Left ventricle myocardium inferior (tissue), 1 donor: ENCODE measurements at regions not wholly inside any gene's neighbourhood (a gene's known extent, or its start where the extent isn't known, plus 50 kb on each side); places are given as distances from the start of the nearest gene placed in this dataset.

Experiments
- DNase-seq: peaks from one replicate; pipeline ENCODE4 v3.0.0-alpha.2; 2020
- H3K27ac ChIP-seq: fragments of 200-600 bp; replicated peaks from 2 replicates; pipeline ENCODE4 v1.8.0; 2021
- H3K27me3 ChIP-seq: fragments of 200-600 bp; 2 replicates; pipeline ENCODE4 v1.8.0; 2021; ENCODE audit warnings: low read depth
- H3K36me3 ChIP-seq: fragments of 200-600 bp; 2 replicates; pipeline ENCODE4 v1.8.0; 2021
- H3K4me1 ChIP-seq: fragments of 200-600 bp; 2 replicates; pipeline ENCODE4 v1.8.0; 2021
- H3K4me3 ChIP-seq: fragments of 200-600 bp; 2 replicates; pipeline ENCODE4 v1.8.0; 2021; ENCODE audit warnings: mild to moderate bottlenecking, moderate library complexity
- H3K9me3 ChIP-seq: fragments of 200-600 bp; replicated peaks from 2 replicates; pipeline ENCODE4 v1.8.0; 2021
- intact Hi-C: fragments of 100-400 bp; cut with micrococcal nuclease; formaldehyde crosslinking; loops from one replicate; pipeline ENCODE4 v1.11.0; 2022
- TF ChIP-seq, protein P1 (sequence below): fragments of 200-600 bp; IDR thresholded peaks from 2 replicates; pipeline ENCODE4 v1.8.0; 2021; ENCODE audit warnings: antibody characterized with exemption, mild to moderate bottlenecking, borderline replicate concordance
- donor health status: DM: no; HTN: yes; CAD: no; lungs with severe emphysema.

DNA sequence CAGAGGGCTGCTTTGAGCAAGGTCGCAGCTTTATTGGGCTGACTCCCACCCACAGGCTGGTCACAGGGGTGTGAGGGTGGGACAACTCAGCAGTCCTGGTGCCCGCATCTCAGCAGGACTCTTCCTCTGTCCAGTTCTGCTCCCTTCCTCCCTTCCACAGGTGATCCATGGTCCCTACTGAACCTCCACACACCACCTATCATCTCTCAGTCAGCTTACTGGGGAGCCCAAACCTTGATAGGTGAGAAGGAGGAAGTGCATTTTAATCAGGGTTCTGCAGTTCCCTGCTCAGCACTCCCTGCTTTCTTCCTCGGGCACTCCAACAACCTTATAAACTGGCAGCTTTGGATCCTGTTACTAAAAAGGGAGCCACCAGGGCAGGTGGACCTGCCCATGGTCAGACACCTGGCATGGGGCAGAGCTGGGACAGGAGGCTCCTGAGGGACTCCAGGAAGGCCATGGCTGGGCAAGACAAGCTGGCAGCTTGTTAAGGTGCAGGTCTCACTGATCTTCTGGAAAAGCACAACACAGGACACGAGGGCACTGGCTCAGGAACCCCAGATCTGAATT is 664.6 kb downstream of the BCL11B start:
- no peaks in the 10 kb centered on the region for H3K9me3 ChIP-seq
- TF ChIP-seq, protein P1, sequence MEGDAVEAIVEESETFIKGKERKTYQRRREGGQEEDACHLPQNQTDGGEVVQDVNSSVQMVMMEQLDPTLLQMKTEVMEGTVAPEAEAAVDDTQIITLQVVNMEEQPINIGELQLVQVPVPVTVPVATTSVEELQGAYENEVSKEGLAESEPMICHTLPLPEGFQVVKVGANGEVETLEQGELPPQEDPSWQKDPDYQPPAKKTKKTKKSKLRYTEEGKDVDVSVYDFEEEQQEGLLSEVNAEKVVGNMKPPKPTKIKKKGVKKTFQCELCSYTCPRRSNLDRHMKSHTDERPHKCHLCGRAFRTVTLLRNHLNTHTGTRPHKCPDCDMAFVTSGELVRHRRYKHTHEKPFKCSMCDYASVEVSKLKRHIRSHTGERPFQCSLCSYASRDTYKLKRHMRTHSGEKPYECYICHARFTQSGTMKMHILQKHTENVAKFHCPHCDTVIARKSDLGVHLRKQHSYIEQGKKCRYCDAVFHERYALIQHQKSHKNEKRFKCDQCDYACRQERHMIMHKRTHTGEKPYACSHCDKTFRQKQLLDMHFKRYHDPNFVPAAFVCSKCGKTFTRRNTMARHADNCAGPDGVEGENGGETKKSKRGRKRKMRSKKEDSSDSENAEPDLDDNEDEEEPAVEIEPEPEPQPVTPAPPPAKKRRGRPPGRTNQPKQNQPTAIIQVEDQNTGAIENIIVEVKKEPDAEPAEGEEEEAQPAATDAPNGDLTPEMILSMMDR, result no peak
- H3K36me3 ChIP-seq, result no peaks in the 10 kb centered on the region
- intact Hi-C loops, result no loop called here
- no peak overlapping the region for H3K27ac ChIP-seq
- no peak for DNase-seq
- H3K27me3 ChIP-seq, result peaks cover 28% of the 10 kb centered on the region
- H3K4me3 ChIP-seq, result no peak overlapping the region
- H3K4me1 ChIP-seq, result no peaks in the 10 kb centered on the region

DNA sequence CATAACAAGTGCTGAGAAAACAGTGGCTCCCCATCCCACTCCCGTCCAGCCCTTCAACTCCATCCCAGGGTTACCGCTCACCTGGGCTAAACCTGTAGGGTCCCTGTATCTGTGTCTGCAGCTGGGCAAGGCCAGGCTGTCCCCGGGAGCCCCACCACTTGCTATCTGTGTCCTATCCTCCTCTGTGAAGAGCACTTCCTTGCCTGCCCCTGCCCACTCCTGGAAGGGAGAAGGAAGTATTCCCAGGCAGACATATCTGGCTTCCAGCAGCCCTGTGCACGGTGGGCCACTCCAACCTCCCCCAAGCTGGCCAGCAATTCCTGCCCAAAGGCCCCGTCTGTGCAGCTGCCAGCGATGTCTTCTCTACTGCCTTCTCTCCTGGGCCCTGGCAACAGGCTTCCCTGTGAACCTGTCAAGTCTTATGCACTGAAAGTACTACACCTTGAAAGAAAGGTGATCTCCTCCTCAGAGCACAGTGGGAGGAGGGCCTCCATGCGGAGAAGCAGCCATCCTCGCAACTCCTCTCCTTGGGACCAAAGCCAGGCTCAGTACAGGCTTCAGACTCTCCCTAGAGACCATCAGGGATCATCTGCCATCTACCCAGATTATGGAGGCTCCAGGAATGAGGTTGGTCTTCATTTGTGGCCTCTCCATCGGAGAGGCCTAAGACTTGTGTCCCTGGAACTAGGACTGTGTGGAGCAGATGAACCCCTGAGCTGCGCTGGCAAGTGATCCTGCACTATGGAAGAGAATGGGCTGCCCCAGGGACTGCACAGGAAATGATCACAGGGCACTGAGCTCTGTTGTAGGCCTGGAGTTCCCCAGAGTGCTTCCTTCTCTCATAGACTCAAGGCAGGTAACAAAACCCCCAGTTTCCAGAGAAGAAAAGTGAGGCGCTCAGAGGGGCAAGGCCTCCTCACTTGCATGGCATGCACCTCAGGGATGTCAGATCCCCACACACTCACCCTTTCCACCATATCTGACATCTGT is 663.6 kb downstream of the BCL11B start:
- peaks cover 28% of the 10 kb centered on the region for H3K27me3 ChIP-seq
- H3K4me1 ChIP-seq, result no peaks in the 10 kb centered on the region
- H3K36me3 ChIP-seq, result no peaks in the 10 kb centered on the region
- no peaks in the 10 kb centered on the region for H3K9me3 ChIP-seq
- no peak overlapping the region for H3K4me3 ChIP-seq
- TF ChIP-seq, protein P1, result no peak
- intact Hi-C loops, result no loop called here
- H3K27ac ChIP-seq, result no peak overlapping the region
- no peak for DNase-seq

DNA sequence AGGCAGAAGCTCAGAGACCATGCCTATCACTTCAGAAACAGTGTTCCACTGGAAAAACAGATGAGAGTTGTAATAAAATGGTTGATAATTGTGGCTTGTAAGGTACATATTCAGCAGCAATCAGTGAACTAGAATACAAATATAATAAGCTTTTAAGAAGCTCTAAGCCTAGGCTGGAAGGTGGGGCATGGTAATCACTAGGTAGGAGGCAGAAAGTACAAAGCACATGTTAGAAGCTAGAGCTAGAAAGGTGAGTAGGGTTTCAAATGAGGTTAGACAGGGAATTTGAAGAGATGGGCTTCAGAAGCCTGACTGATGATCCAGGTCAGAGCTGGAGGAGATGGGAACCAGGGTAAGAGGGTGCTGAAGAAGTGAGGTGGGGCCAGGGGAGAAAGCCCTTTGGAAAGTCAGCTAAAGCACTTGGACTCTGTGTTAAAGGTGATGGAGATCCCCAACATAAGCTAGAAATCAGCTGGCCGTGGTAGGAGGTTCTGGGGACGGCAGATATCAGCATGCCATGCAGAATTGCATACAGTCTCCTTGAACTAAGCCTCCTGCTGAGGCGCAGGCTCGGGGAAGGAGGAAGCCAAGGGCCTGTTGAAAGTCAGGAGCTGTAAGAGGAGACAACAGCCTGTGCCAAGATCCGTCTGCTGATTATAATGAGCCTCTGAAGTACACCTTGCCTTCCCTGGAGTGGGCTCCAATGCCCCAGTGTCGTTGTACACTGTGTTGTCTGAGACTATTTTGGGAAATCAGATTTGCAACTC is 659.4 kb downstream of the BCL11B start:
- TF ChIP-seq, protein P1, result no peak
- Histone ChIP-seq H3K4me3 (no peak overlapping the region), H3K4me1 (no peaks in the 10 kb centered on the region), H3K27me3 (peaks cover 1% of the 10 kb centered on the region), H3K27ac (no peak overlapping the region), H3K36me3 (no peaks in the 10 kb centered on the region), H3K9me3 (peaks cover 8% of the 10 kb centered on the region)
- no peak for DNase-seq
- intact Hi-C loops, result no loop called here

DNA sequence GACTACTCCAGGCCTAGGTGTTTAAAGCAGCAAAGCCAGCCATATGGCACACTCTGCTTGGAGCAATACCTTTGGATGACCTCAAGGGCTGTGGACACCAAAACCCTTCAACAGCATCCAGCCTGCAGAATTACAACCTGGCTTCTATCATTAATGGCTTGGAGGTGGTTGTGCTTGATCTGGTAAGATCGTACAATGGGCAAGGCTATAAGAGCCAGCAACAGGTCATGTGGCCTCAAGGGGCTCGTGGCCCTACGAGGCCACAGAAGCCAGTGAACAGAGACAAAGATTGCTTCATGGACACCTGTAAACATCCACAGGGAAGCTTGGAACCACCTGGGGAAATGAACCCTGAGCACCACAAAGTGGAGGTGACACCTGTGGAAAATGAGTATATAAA is 657.3 kb downstream of the BCL11B start:
- H3K9me3 ChIP-seq, result peaks cover 16% of the 10 kb centered on the region
- intact Hi-C loops, result no loop called here
- TF ChIP-seq, protein P1, result no peak
- no peak overlapping the region for H3K4me3 ChIP-seq
- no peaks in the 10 kb centered on the region for H3K27me3 ChIP-seq
- H3K36me3 ChIP-seq, result no peaks in the 10 kb centered on the region
- DNase-seq, result no peak
- H3K27ac ChIP-seq, result no peak overlapping the region
- no peaks in the 10 kb centered on the region for H3K4me1 ChIP-seq

DNA sequence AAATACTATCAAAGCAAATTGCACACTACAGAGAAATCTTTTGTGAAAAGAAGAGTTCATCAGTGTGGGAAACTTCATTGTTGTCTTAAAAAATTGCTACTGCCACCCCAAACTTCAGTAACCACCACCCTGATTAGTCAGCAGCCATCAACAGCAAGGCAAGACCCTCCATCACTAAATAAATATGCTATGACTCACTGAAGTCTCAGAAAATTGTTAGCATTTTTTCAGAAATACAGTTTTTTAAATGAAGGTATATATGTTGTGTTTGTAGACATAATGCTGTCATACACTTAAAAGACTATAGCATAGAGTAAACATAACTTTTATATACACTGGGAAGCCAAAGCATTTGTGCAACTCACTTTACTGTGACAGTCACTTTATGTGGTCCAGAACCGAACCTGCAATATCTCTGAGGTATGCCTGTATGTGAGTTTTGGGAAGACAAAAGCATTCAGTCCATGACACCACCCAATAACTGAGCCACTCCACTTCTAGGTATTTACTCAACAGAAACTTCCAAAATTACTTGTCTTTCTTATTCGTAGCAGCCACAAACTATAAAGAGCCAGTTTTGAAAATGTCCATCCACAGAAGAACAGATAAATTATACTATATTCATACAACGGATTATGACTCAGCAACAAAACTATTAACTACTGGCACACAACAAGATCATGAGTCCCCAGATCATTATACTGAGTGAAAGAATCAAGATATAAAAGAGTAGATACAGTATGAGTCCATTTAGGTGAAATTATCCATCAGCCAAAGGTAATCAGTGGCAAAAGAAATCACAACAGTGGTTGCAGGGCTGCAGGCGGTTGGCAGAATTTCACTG is 649.6 kb downstream of the BCL11B start:
- Histone ChIP-seq H3K4me3 (no peak overlapping the region), H3K9me3 (peaks cover 64% of the 10 kb centered on the region), H3K36me3 (no peaks in the 10 kb centered on the region), H3K27ac (no peak overlapping the region), H3K4me1 (no peaks in the 10 kb centered on the region), H3K27me3 (no peaks in the 10 kb centered on the region)
- no peak for DNase-seq
- TF ChIP-seq, protein P1, result no peak
- intact Hi-C loops, result no loop called here
